Skeletal muscle satellite cell (primary cell): ENCODE measurements at regions not wholly inside any gene's neighbourhood (a gene's known extent, or its start where the extent isn't known, plus 50 kb on each side); places are given as distances from the start of the nearest gene placed in this dataset.

Experiments used
- H3K27me3 ChIP-seq: 2 replicates; pipeline ENCODE4 v1.7.0; 2013; ENCODE audit warnings: low read length; ENCODE audit not compliant: control insufficient read depth, insufficient read depth
- H3K36me3 ChIP-seq: 2 replicates; pipeline ENCODE4 v1.7.0; 2013; ENCODE audit warnings: mild to moderate bottlenecking, control low read depth, low read length; ENCODE audit not compliant: insufficient read depth
- H3K4me1 ChIP-seq: 2 replicates; pipeline ENCODE4 v1.7.0; 2013; ENCODE audit warnings: low read length; ENCODE audit not compliant: control insufficient read depth, insufficient read depth
- H3K4me2 ChIP-seq: 2 replicates; pipeline ENCODE4 v1.7.0; 2013; ENCODE audit warnings: mild to moderate bottlenecking, low read length
- H3K4me3 ChIP-seq: 2 replicates; pipeline ENCODE4 v1.7.0; 2013; ENCODE audit warnings: low read length
- H3K9ac ChIP-seq: 2 replicates; pipeline ENCODE4 v1.7.0; 2013; ENCODE audit warnings: mild to moderate bottlenecking, low read depth, low read length, moderate library complexity
- H3K9me3 ChIP-seq: replicated peaks from 2 replicates; pipeline ENCODE4 v1.7.0; 2013; ENCODE audit warnings: mild to moderate bottlenecking, control low read depth, low read length

DNA sequence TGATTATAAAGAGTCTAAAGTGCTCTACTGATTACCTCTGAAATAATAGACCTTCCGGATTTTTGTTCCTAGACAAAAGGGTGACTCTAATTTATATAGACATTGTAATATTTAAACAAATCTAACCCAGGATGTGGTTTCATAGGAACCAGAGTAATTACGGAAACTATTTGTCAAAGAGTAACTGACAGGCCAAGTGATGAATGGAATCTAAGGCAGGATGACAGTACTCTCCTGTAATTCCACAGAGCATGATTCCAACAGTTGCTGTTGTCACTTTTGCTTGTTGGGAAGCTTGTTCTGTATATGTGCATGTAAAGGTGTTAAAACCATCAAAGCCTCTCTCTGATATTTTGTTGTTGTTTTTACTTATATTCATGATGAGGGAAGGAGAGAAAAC is 1141.0 kb downstream of the IGSF11 start:
- Histone ChIP-seq H3K4me1 (no peaks in the 10 kb centered on the region), H3K4me3 (no peak overlapping the region), H3K4me2 (no peak overlapping the region), H3K9ac (no peak overlapping the region), H3K36me3 (no peaks in the 10 kb centered on the region), H3K9me3 (no peaks in the 10 kb centered on the region), H3K27me3 (no peaks in the 10 kb centered on the region)

DNA sequence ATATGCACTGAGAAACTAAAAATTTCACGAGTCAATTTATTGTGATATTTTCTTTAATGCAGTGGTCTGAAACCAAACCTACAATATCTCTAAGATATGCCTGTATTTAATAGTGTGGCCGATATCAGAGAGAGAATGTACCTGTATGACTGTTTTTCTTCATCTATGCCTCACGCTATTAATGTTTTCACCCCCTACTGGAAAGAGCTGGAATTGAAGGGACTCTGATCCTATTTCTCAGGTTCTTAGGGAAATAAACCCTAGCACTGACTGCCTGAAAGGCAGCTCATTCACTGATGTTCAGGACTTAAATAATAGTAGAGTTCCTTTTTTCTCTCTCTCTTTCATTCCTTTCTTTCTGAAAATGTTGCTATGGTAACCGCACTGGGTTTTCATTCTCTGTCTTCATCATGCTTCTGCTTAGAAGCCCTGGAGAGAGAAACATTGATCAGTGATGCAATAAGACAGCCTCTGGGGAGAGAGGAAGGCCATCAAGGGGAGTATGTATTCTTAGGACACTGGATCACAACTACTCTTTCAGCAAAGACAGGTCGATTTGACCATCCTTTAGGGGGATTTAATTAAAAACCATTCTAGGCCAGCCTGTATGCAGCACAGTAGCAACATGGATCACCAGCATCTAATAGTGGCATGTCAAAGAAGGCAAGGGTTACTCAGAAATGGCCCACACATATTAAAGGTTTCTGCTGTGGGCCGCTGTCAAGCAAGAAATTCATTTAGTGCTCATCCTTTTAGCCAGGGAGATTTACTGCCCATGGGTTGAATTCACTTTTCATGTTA is 1135.7 kb downstream of the IGSF11 start:
- Histone ChIP-seq H3K4me2 (no peak overlapping the region), H3K36me3 (no peaks in the 10 kb centered on the region), H3K9ac (no peak overlapping the region), H3K27me3 (no peaks in the 10 kb centered on the region), H3K4me3 (no peak overlapping the region), H3K9me3 (no peaks in the 10 kb centered on the region), H3K4me1 (peaks cover 3% of the 10 kb centered on the region)

DNA sequence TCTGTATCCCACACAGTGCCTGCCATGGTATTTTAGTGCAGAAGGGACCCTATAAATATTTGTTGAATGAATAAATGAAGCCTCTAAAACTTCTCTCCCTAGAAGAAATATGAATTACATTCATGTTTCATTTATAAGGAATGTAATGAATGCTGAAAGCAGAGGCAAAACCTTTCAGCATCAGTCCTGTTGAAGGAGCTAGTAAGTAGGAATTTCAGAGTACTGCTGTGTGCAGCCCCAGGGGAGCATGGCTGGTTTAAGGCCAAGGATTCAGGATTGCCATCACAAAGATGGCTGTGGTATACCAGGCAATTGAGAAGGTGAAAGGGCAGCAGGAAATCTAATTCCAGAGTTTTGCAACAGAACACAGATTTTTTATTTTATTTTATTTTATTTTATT is 1131.4 kb downstream of the IGSF11 start:
- Histone ChIP-seq H3K27me3 (no peaks in the 10 kb centered on the region), H3K9ac (no peak overlapping the region), H3K4me2 (no peak overlapping the region), H3K4me1 (peaks cover 3% of the 10 kb centered on the region), H3K9me3 (no peaks in the 10 kb centered on the region), H3K4me3 (no peak overlapping the region), H3K36me3 (no peaks in the 10 kb centered on the region)

DNA sequence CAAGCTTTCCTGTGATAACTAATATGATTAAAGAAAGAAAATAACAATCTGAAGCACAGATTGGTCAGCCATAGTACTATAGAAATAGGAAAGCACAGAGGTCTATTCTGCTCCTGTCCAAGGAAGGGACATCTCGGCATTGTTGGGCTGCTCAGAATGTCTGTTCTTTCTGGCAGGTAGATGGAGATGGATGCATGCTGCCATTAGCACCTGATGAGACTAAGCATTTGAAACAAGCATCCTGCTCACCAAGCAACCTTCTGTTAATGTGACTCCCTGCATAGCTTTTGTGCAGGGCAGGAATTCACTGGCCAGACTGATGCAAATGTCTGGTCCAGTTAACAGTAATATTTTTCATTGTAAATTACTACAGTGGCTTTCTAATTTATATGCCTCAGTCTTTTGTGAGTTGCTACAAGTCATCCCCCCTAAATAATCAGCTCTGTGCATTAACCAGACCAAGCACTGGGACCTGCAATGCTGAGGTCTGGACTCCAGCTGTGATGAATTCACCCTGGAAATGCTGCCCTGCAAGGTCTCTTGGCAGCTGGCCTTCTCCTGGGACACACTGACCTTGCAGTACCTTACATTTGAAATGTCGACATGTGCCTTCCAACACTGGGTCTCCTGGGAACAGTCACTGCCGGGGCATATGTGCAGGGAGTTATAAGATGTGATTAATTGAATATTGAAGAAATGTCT is 1123.7 kb downstream of the IGSF11 start:
- no peak overlapping the region for H3K4me3 ChIP-seq
- H3K4me1 ChIP-seq, result no peaks in the 10 kb centered on the region
- H3K4me2 ChIP-seq, result no peak overlapping the region
- H3K9ac ChIP-seq, result no peak overlapping the region
- no peaks in the 10 kb centered on the region for H3K9me3 ChIP-seq
- H3K27me3 ChIP-seq, result no peaks in the 10 kb centered on the region
- H3K36me3 ChIP-seq, result no peaks in the 10 kb centered on the region

DNA sequence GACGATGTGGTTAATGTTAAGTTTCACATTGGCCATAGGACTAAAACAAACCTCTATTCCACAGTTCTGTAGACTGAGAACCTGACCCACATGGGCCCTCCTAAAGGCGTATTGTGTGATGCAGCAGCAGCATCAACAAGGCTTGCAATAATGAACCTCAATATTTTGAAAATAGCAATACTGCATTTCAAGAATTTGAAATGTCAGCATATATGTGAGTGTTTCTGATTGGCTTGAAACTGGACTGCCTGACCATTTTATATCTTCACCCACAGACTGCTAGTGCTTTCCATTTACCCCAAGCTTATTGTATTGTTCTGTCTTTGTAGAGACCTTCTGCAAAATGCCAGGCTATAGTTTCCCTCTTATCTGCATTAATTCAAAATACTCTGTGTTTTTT is 1122.3 kb downstream of the IGSF11 start:
- H3K36me3 ChIP-seq, result no peaks in the 10 kb centered on the region
- no peaks in the 10 kb centered on the region for H3K9me3 ChIP-seq
- no peaks in the 10 kb centered on the region for H3K4me1 ChIP-seq
- no peak overlapping the region for H3K9ac ChIP-seq
- no peaks in the 10 kb centered on the region for H3K27me3 ChIP-seq
- H3K4me2 ChIP-seq, result no peak overlapping the region
- H3K4me3 ChIP-seq, result no peak overlapping the region

DNA sequence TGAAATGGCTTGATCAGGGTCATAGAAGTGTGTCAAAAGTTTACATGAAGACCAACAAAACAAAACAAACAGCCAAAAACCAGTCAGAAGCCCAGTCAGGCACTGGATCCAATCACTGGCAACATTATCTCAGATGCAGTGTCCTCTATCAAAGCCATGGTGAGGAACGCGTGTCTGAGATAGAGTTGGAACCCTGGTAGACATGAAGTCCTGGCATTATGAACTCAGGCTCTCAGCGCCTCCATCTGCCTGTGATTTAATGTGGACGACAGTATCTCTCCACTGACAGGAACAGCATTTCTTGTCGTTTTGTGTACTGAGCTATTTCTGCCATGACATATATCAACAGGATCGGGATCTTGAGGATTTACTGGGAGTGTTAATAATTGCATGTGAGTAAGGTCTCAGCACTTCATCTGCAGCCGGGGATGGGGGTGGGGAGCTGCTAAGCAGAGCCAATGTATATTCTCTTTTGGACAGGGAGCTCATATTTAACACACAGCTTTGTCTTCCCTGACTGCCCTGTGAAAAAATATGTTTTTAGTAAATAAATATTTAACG is 1120.0 kb downstream of the IGSF11 start:
- Histone ChIP-seq H3K36me3 (no peaks in the 10 kb centered on the region), H3K4me3 (no peak overlapping the region), H3K9me3 (no peaks in the 10 kb centered on the region), H3K4me2 (no peak overlapping the region), H3K9ac (no peak overlapping the region), H3K4me1 (no peaks in the 10 kb centered on the region), H3K27me3 (no peaks in the 10 kb centered on the region)

DNA sequence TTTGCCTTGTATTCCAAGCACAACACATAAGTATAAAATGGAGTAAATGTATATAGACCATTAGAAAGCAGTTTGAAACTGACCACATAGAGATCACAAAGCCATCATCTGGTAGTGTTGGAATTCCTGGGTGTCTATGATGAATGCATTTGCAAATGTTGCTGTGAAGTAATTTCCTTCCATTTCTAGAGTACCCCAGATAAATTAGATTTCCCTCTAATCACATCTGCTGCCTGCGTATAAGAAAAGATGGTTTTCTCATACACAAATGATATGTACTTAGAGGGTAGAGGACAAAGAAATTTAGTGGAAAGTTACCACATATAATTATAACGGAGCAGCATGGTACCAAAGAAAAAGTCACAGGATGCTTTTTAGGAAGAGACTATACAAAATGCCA is 1117.8 kb downstream of the IGSF11 start:
- Histone ChIP-seq H3K9me3 (no peaks in the 10 kb centered on the region), H3K36me3 (no peaks in the 10 kb centered on the region), H3K4me3 (no peak overlapping the region), H3K27me3 (no peaks in the 10 kb centered on the region), H3K9ac (no peak overlapping the region), H3K4me2 (no peak overlapping the region), H3K4me1 (no peaks in the 10 kb centered on the region)

DNA sequence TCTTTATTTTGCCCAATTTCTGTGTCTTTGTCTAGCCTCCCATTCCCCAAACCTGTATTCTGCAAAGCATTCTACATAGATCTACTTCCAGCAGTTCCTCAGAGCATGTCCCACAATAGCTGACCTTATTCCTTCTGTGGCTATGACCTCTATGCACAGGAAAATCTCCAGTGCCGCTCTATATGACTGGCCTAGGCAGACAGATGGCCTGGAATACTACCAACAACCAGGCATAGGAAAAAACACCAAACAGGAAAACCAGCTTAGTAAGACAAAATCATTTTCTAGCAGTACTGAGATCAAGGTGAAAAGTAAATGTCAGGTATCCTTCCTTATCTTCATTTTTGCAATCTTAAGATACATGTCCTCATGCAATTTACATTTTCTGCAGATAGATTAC is 1115.0 kb downstream of the IGSF11 start:
- H3K4me1 ChIP-seq, result no peaks in the 10 kb centered on the region
- no peaks in the 10 kb centered on the region for H3K27me3 ChIP-seq
- no peaks in the 10 kb centered on the region for H3K36me3 ChIP-seq
- H3K4me3 ChIP-seq, result no peak overlapping the region
- no peaks in the 10 kb centered on the region for H3K9me3 ChIP-seq
- no peak overlapping the region for H3K4me2 ChIP-seq
- H3K9ac ChIP-seq, result no peak overlapping the region

DNA sequence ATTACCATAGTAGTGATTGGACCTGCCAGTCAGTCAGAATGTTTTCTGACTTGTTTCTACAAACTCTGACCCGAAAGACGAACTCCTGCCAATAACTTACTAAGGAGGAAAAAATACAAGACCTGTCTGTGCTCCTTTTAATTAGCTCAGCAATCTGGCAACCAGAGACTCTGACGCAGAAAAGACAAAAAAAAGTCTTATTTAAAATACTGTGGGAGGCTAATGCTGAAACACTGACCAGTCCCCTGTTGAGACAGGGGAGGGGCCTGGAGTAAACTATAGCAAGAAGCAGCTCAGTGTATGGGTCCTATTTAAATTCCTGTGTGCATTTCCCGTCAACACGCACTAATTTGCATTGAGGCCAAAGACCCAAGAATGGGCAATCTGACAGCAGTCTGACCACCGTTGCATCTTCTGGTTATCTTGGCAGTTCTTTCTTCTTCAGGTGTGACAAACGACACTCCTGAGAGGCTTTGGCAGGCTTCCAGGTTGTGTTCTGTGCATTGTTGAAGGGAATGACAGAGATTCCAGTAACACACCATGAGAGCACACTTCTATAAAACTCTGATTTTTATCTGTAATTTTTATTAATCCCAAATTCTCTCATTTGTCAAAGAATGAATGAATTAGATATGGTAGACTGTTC is 1114.3 kb downstream of the IGSF11 start:
- H3K27me3 ChIP-seq, result no peaks in the 10 kb centered on the region
- no peak overlapping the region for H3K4me3 ChIP-seq
- H3K4me2 ChIP-seq, result no peak overlapping the region
- no peaks in the 10 kb centered on the region for H3K9me3 ChIP-seq
- H3K36me3 ChIP-seq, result no peaks in the 10 kb centered on the region
- H3K4me1 ChIP-seq, result no peaks in the 10 kb centered on the region
- no peak overlapping the region for H3K9ac ChIP-seq

DNA sequence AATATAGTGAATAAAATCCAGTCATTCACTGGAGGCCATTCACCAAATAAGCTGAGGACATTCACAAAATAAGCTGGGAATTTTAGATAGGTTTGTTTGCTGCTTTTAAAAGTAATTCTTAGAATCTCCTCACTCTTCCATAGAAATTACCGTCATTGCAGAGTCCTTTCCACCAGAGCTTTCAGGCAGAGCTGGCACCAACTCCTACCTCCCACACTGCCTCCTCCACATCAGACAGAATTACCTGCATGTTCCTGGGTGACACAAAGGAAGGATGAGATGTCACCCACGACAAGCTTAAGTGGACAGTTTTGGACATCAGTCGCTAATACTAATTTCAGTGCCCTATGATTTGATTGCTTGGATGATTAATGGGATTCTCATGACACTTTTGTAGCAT is 1113.2 kb downstream of the IGSF11 start:
- Histone ChIP-seq H3K4me3 (no peak overlapping the region), H3K9me3 (no peaks in the 10 kb centered on the region), H3K4me2 (no peak overlapping the region), H3K36me3 (no peaks in the 10 kb centered on the region), H3K4me1 (no peaks in the 10 kb centered on the region), H3K27me3 (no peaks in the 10 kb centered on the region), H3K9ac (no peak overlapping the region)

DNA sequence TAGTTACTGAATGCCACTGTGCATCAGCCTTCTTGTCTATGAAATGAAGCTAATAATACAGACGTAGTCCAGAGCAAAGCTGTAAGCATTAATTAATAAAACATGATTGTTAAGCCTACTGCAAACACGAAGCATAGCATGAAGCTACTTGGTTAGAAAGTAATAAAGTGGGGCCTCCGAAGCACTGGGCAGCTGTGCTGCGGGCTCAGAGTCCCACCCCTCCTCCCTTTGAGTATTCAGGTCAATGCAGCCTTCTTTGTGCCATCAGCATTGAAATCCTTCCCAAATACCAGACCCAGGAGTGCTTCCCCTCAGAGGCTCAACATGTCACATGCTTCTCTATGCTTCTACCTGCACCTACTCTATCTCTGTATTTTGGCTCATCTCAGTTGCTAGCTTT is 1112.6 kb downstream of the IGSF11 start:
- H3K4me1 ChIP-seq, result no peaks in the 10 kb centered on the region
- H3K36me3 ChIP-seq, result no peaks in the 10 kb centered on the region
- no peak overlapping the region for H3K4me2 ChIP-seq
- H3K27me3 ChIP-seq, result no peaks in the 10 kb centered on the region
- H3K9me3 ChIP-seq, result no peaks in the 10 kb centered on the region
- no peak overlapping the region for H3K9ac ChIP-seq
- no peak overlapping the region for H3K4me3 ChIP-seq
